ENCODE measurements at regions not wholly inside any gene's neighbourhood (a gene's known extent, or its start where the extent isn't known, plus 50 kb on each side); places are given as distances from the start of the nearest gene placed in this dataset.

DNA sequence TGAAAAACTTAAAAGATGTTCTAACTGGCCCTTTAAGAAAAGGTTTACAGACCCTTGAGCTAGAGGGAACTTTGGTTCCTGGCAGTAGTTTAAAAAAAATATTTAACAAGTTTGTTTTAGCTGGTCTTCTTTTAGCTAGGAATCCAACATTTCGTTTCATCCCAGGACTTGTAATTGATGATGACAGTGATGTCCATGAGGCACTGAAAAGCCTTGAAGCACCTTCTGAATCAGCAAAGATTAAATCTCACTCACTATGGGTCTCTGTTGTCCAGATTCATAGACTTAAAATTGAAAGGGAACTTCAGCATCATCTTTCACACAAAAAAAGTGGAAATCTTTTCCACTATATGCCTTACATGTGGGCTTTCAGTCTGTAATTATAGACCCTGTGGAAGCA, 102.9 kb upstream of the ETAA1 start:
- intact Hi-C loops (cut with DNase I; ENCODE audit: low total_unique reads), result no loop called here
- Histone ChIP-seq H3K27ac (no peak overlapping the region), H3K27me3 (no peaks in the 10 kb centered on the region), H3K36me3 (no peaks in the 10 kb centered on the region), H3K4me3 (no peak overlapping the region), H3K4me1 (no peaks in the 10 kb centered on the region), H3K9me3 (no peaks in the 10 kb centered on the region)
- in situ Hi-C loops (cut with MboI; ENCODE audit: low sequenced_read_pairs in 4 of 4), result no loop called here
- DNase-seq (no peak), ATAC-seq (no peak)
- TF ChIP-seq POLR2A (IDR thresholded peaks at IDR 0.05), result no peak
- TF ChIP-seq, protein P1, sequence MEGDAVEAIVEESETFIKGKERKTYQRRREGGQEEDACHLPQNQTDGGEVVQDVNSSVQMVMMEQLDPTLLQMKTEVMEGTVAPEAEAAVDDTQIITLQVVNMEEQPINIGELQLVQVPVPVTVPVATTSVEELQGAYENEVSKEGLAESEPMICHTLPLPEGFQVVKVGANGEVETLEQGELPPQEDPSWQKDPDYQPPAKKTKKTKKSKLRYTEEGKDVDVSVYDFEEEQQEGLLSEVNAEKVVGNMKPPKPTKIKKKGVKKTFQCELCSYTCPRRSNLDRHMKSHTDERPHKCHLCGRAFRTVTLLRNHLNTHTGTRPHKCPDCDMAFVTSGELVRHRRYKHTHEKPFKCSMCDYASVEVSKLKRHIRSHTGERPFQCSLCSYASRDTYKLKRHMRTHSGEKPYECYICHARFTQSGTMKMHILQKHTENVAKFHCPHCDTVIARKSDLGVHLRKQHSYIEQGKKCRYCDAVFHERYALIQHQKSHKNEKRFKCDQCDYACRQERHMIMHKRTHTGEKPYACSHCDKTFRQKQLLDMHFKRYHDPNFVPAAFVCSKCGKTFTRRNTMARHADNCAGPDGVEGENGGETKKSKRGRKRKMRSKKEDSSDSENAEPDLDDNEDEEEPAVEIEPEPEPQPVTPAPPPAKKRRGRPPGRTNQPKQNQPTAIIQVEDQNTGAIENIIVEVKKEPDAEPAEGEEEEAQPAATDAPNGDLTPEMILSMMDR (IDR thresholded peaks at IDR 0.05 in 4 of 5, conservative IDR thresholded peaks at IDR 0.05 in 1 of 5), result no peak

DNA sequence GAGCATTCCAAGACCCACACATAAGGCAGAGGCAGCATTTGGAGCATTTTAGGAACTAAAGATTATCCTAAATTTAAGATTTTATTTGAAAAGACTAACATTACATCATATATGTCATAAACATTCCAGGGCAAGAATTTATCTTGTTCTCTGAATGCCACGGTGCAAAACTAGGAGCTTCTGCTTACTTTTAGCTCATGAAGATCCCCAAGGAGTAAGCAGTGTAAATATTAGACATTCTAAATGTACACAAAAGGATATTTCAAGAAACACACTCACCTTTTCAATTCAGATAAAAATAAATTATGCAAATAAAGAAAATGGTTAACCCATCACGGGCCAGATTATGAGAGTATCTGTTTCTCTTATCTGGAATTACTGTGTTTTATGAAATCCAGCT, 101.7 kb upstream of the ETAA1 start:
- TF ChIP-seq POLR2A (IDR thresholded peaks at IDR 0.05), result no peak
- TF ChIP-seq, protein P1 (IDR thresholded peaks at IDR 0.05 in 4 of 5, conservative IDR thresholded peaks at IDR 0.05 in 1 of 5), result no peak
- Histone ChIP-seq H3K27me3 (no peaks in the 10 kb centered on the region), H3K27ac (no peak overlapping the region), H3K9me3 (no peaks in the 10 kb centered on the region), H3K4me3 (no peak overlapping the region), H3K4me1 (no peaks in the 10 kb centered on the region), H3K36me3 (no peaks in the 10 kb centered on the region)
- ATAC-seq (no peak), DNase-seq (no peak)
- in situ Hi-C loops (cut with MboI; ENCODE audit: low sequenced_read_pairs in 4 of 4), result no loop called here
- intact Hi-C loops (cut with DNase I; ENCODE audit: low total_unique reads), result no loop called here

DNA sequence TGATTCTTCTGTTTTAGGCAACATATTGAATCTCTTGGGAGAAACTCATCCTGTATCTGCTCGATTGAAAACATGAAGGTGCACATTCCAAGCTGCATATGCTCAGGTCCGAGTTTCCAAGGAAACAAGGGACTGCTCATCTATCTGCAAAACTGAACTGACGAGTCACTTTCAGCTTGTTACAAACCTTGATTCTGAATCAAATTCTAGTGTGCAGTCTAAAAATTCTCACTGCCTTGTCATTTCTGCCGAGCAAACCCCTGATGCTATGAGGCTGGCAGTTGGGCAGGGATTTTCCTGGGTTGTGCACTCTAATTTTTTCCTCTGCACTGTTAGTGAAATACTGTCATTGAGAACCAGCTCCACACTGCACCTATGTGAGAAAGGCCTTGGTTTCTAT, 101.3 kb upstream of the ETAA1 start:
- no peaks in the 10 kb centered on the region for H3K27me3 ChIP-seq
- H3K9me3 ChIP-seq, result no peaks in the 10 kb centered on the region
- no peaks in the 10 kb centered on the region for H3K36me3 ChIP-seq
- H3K4me3 ChIP-seq, result no peak overlapping the region
- DNase-seq, result no peak
- H3K4me1 ChIP-seq, result no peaks in the 10 kb centered on the region
- no peak for ATAC-seq
- no peak for TF ChIP-seq POLR2A (IDR thresholded peaks at IDR 0.05)
- TF ChIP-seq, protein P1 (IDR thresholded peaks at IDR 0.05 in 4 of 5, conservative IDR thresholded peaks at IDR 0.05 in 1 of 5), result no peak
- intact Hi-C loops (cut with DNase I; ENCODE audit: low total_unique reads) (no loop called here), in situ Hi-C loops (cut with MboI; ENCODE audit: low sequenced_read_pairs in 4 of 4) (no loop called here)
- H3K27ac ChIP-seq, result no peak overlapping the region

DNA sequence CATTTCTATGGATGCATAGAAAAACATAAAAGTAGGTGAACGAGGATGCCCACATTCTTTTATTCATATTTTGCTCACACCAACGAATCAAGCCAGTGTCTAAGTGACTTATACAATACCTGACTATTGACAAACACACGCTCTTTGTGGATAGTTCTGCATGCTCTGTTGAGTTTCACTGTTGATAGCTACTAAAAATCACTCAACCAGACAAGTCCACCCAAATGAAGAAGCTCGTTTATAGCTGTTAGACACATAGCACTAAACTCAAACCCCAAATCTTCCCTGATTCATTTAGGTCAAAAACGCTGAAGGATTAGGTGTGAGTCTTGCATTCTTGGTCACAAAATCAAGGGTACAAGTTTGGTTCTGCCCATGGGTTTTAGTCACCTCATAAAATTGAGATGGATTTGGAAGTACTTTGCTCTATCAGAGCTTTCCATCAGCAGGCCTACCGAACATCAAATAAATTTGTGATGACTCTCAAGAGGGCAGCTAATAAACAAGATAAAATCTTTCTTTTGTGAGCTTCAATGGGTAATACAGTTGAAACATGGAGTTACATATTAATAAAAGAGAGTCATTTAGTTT, 92.7 kb upstream of the ETAA1 start:
- in situ Hi-C loops (cut with MboI; ENCODE audit: low sequenced_read_pairs in 4 of 4), result no loop called here
- H3K4me3 ChIP-seq, result no peak overlapping the region
- no peak for DNase-seq

More for the DNA sequence above, 92.7 kb upstream of the ETAA1 start:
- H3K27me3 ChIP-seq, result no peaks in the 10 kb centered on the region
- H3K27ac ChIP-seq, result no peak overlapping the region
- intact Hi-C loops (cut with DNase I; ENCODE audit: low total_unique reads), result no loop called here
- no peak for ATAC-seq
- TF ChIP-seq POLR2A (IDR thresholded peaks at IDR 0.05), result no peak
- TF ChIP-seq, protein P1 (IDR thresholded peaks at IDR 0.05 in 4 of 5, conservative IDR thresholded peaks at IDR 0.05 in 1 of 5), result no peak
- no peaks in the 10 kb centered on the region for H3K36me3 ChIP-seq
- H3K4me1 ChIP-seq, result no peaks in the 10 kb centered on the region
- no peaks in the 10 kb centered on the region for H3K9me3 ChIP-seq
